OCI-LY7 (cell line): ENCODE measurements at regions not wholly inside any gene's neighbourhood (a gene's known extent, or its start where the extent isn't known, plus 50 kb on each side); places are given as distances from the start of the nearest gene placed in this dataset.

Experiments
- BruUV-seq: library from RNA; stranded (reverse); fragments of 400-500 nt; replicated peaks from 2 replicates; lab custom pipeline; 2021; lab: Mats Ljungman, UMichigan
- CTCF ChIA-PET: fragments of 300-600 bp; sonication (Branson Sonifier 250); formaldehyde crosslinking; loops from one replicate; lab custom pipeline; 2022; ENCODE audit warnings: antibody characterized with exemption; ENCODE audit not compliant: unreplicated experiment; lab: Charles Lee
- POLR2A ChIA-PET: fragments of 300-600 bp; sonication (Branson Sonifier 250); formaldehyde crosslinking; loops from one replicate; lab custom pipeline; 2022; ENCODE audit warnings: antibody characterized with exemption; lab: Charles Lee
- DNase-seq: peaks from one replicate; pipeline ENCODE4 v3.0.0-alpha.2; 2015; ENCODE audit warnings: low spot score
- H2AFZ ChIP-seq: fragments of 200-600 bp; sonication (generic), shearing (Covaris generic); 2 replicates; pipeline ENCODE4 v1.6.1; 2014; ENCODE audit warnings: mild to moderate bottlenecking, antibody characterized with exemption, low read length, moderate library complexity
- H3K27ac ChIP-seq: fragments of 200-600 bp; sonication (generic); 2 replicates; pipeline ENCODE4 v1.5.1; 2014; ENCODE audit warnings: mixed run types, low read depth, mild to moderate bottlenecking, moderate library complexity, low read length, inconsistent platforms; ENCODE audit not compliant: poor library complexity, severe bottlenecking
- H3K36me3 ChIP-seq: fragments of 200-600 bp; sonication (generic); 2 replicates; pipeline ENCODE4 v1.6.1; 2014; ENCODE audit warnings: mild to moderate bottlenecking, antibody characterized with exemption, low read length, moderate library complexity, mixed read lengths; ENCODE audit not compliant: insufficient read depth
- H3K4me1 ChIP-seq: fragments of 200-600 bp; sonication (generic); 2 replicates; pipeline ENCODE4 v1.5.1; 2014; ENCODE audit warnings: mild to moderate bottlenecking, low read length; ENCODE audit not compliant: insufficient read depth, poor library complexity, severe bottlenecking
- H3K4me2 ChIP-seq: fragments of 200-600 bp; sonication (generic); 2 replicates; pipeline ENCODE4 v1.6.1; 2014; ENCODE audit warnings: mild to moderate bottlenecking, low read length
- H3K4me3 ChIP-seq: fragments of 200-600 bp; sonication (generic); 2 replicates; pipeline ENCODE4 v1.5.1; 2014; ENCODE audit warnings: mild to moderate bottlenecking, low read depth, low read length; ENCODE audit not compliant: poor library complexity, severe bottlenecking
- H3K79me2 ChIP-seq: fragments of 200-600 bp; sonication (generic); 2 replicates; pipeline ENCODE4 v1.6.1; 2016; ENCODE audit warnings: low read depth, mild to moderate bottlenecking, low read length, moderate library complexity, mixed read lengths; ENCODE audit not compliant: insufficient read depth
- H3K9me2 ChIP-seq: fragments of 200-600 bp; sonication (generic); 2 replicates; pipeline ENCODE4 v1.6.1; 2016; ENCODE audit warnings: mild to moderate bottlenecking, low read length, mixed read lengths; ENCODE audit not compliant: insufficient read depth
- H3K9me3 ChIP-seq: fragments of 200-600 bp; sonication (generic); 2 replicates; pipeline ENCODE4 v1.6.1; 2014; ENCODE audit warnings: mild to moderate bottlenecking, mixed run types, low read length, mixed read lengths
- H4K20me1 ChIP-seq: fragments of 200-600 bp; sonication (generic); 2 replicates; pipeline ENCODE4 v1.6.1; 2014; ENCODE audit warnings: mild to moderate bottlenecking, antibody characterized with exemption, low read length, moderate library complexity, mixed read lengths; ENCODE audit not compliant: insufficient read depth
- CTCF ChIP-seq: fragments of 200-600 bp; sonication (generic); conservative IDR thresholded peaks from 2 replicates; pipeline ENCODE4 v1.5.1; 2014; ENCODE audit warnings: mild to moderate bottlenecking, antibody characterized with exemption, low read length, moderate library complexity, mixed read lengths
- EZH2phosphoT487 ChIP-seq: fragments of 200-600 bp; sonication (generic); IDR thresholded peaks from 2 replicates; pipeline ENCODE4 v1.6.1; 2018; ENCODE audit warnings: low read depth, borderline replicate concordance, mild to moderate bottlenecking, mixed run types, antibody characterized with exemption, low read length, moderate library complexity, mixed read lengths
- intact Hi-C: fragments of 100-400 bp; cut with micrococcal nuclease; formaldehyde crosslinking; loops from one replicate; pipeline ENCODE4 v1.10.0; 2022; ENCODE audit not compliant: unreplicated experiment

- ChIA-PET CTCF (no interaction called here), POLR2A (no interaction called here)
- no peak overlapping the region for H2AFZ ChIP-seq
- DNase-seq, result no peak
- H3K4me1 ChIP-seq, result no peaks in the 10 kb centered on the region
- TF ChIP-seq EZH2phosphoT487 (no peak), CTCF (no peak)
- H3K79me2 ChIP-seq, result no peaks in the 10 kb centered on the region
- H3K9me3 ChIP-seq, result no peaks in the 10 kb centered on the region
- no peaks in the 10 kb centered on the region for H3K9me2 ChIP-seq
- intact Hi-C loops, result no loop called here
- BruUV-seq, result no TSS peak
- no peaks in the 10 kb centered on the region for H3K36me3 ChIP-seq
- H3K4me3 ChIP-seq, result no peak overlapping the region
- no peak overlapping the region for H3K4me2 ChIP-seq
- no peak overlapping the region for H3K27ac ChIP-seq
- no peaks in the 10 kb centered on the region for H4K20me1 ChIP-seq
Measured at GRCh38 chr11:72525466-72525865, 91.1 kb upstream of the CLPB start.

- Histone ChIP-seq H3K27ac (no peak overlapping the region), H3K4me3 (no peak overlapping the region), H3K9me2 (no peaks in the 10 kb centered on the region), H3K79me2 (no peaks in the 10 kb centered on the region), H3K9me3 (no peaks in the 10 kb centered on the region), H3K4me2 (no peak overlapping the region), H4K20me1 (no peaks in the 10 kb centered on the region), H3K4me1 (no peaks in the 10 kb centered on the region), H3K36me3 (no peaks in the 10 kb centered on the region), H2AFZ (no peak overlapping the region)
- no peak for DNase-seq
- POLR2A ChIA-PET, result no interaction called here
- no peak for TF ChIP-seq EZH2phosphoT487
- no peak for TF ChIP-seq CTCF
- BruUV-seq, result no TSS peak
- intact Hi-C loops, result no loop called here
- CTCF ChIA-PET, result no interaction called here
Measured at GRCh38 chr11:72524711-72525110, 90.4 kb upstream of the CLPB start.

- H3K36me3 ChIP-seq, result no peaks in the 10 kb centered on the region
- intact Hi-C loops, result no loop called here
- no peak overlapping the region for H3K27ac ChIP-seq
- TF ChIP-seq CTCF, result no peak
- no peak for TF ChIP-seq EZH2phosphoT487
- CTCF ChIA-PET, result no interaction called here
- no peaks in the 10 kb centered on the region for H4K20me1 ChIP-seq
- no peak overlapping the region for H2AFZ ChIP-seq
- POLR2A ChIA-PET, result no interaction called here
- H3K4me1 ChIP-seq, result no peaks in the 10 kb centered on the region
- no peaks in the 10 kb centered on the region for H3K9me2 ChIP-seq
- no TSS peak for BruUV-seq
- no peak overlapping the region for H3K4me2 ChIP-seq
- H3K4me3 ChIP-seq, result no peak overlapping the region
- no peaks in the 10 kb centered on the region for H3K79me2 ChIP-seq
- DNase-seq, result no peak
- H3K9me3 ChIP-seq, result no peaks in the 10 kb centered on the region
Measured at GRCh38 chr11:72523991-72524390, 89.7 kb upstream of the CLPB start.
